Calu3 (cell line): ENCODE measurements at regions not wholly inside any gene's neighbourhood (a gene's known extent, or its start where the extent isn't known, plus 50 kb on each side); places are given as distances from the start of the nearest gene placed in this dataset.

Source experiments
- BruUV-seq: library from RNA; stranded (reverse); fragments of 400-500 nt; replicated peaks from 2 replicates; lab custom pipeline; 2021; lab: Mats Ljungman, UMichigan
- CTCF ChIA-PET: fragments of 300-600 bp; sonication (Branson Sonifier 250); formaldehyde crosslinking; loops from one replicate; lab custom pipeline; 2022; ENCODE audit warnings: antibody characterized with exemption; lab: Charles Lee
- DNase-seq: peaks from one replicate; pipeline ENCODE4 v3.0.0; 2022
- H3K27ac Mint-ChIP-seq: one replicate; pipeline ENCODE4 v1.8.0; 2022; ENCODE audit warnings: mixed read lengths; ENCODE audit not compliant: unreplicated experiment
- H3K27me3 Mint-ChIP-seq: one replicate; pipeline ENCODE4 v1.8.0; 2022; ENCODE audit warnings: mixed read lengths; ENCODE audit not compliant: unreplicated experiment
- H3K36me3 Mint-ChIP-seq: one replicate; pipeline ENCODE4 v1.8.0; 2022; ENCODE audit warnings: mild to moderate bottlenecking, moderate library complexity, mixed read lengths; ENCODE audit not compliant: insufficient read depth, unreplicated experiment
- H3K4me1 Mint-ChIP-seq: one replicate; pipeline ENCODE4 v1.8.0; 2022; ENCODE audit warnings: mild to moderate bottlenecking, low read depth, mixed read lengths; ENCODE audit not compliant: unreplicated experiment
- H3K4me3 Mint-ChIP-seq: one replicate; pipeline ENCODE4 v1.8.0; 2022; ENCODE audit warnings: mild to moderate bottlenecking, low read depth, moderate library complexity, mixed read lengths; ENCODE audit not compliant: unreplicated experiment
- H3K9me3 Mint-ChIP-seq: one replicate; pipeline ENCODE4 v1.8.0; 2022; ENCODE audit warnings: low read depth, mixed read lengths; ENCODE audit not compliant: unreplicated experiment
- intact Hi-C: fragments of 100-400 bp; cut with micrococcal nuclease; formaldehyde crosslinking; loops from one replicate; pipeline ENCODE4 v1.10.0; 2022; ENCODE audit not compliant: unreplicated experiment
- TF ChIP-seq, protein P1 (sequence below): fragments of 200-600 bp; IDR thresholded peaks from one replicate; pipeline ENCODE4 v1.8.0; 2022; ENCODE audit warnings: antibody characterized with exemption; ENCODE audit not compliant: unreplicated experiment

DNA sequence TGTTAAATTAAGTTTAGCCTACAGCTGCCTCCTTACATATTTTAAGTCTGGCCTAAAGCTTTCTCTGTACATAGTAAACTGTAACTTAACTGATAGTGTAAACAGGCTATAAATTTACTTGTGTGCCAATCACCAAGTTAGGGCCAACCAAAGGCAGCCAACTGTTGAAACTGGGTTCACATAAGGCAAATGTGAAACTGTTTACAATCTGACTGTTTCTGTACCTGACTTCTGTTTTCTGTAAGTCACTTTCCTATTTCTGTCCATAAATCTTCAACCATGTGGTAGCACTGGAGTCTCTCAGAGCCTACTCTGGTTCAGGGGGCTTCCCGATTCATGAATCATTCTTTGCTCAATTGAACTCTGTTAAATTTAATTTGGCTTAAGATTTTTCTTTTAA is 103.1 kb downstream of the RAP2A start:
- no peak overlapping the region for H3K27ac Mint-ChIP-seq
- H3K36me3 Mint-ChIP-seq, result no peaks in the 10 kb centered on the region
- no peak overlapping the region for H3K4me3 Mint-ChIP-seq
- no peak for DNase-seq
- no peaks in the 10 kb centered on the region for H3K9me3 Mint-ChIP-seq
- intact Hi-C loops, result no loop called here
- TF ChIP-seq, protein P1, sequence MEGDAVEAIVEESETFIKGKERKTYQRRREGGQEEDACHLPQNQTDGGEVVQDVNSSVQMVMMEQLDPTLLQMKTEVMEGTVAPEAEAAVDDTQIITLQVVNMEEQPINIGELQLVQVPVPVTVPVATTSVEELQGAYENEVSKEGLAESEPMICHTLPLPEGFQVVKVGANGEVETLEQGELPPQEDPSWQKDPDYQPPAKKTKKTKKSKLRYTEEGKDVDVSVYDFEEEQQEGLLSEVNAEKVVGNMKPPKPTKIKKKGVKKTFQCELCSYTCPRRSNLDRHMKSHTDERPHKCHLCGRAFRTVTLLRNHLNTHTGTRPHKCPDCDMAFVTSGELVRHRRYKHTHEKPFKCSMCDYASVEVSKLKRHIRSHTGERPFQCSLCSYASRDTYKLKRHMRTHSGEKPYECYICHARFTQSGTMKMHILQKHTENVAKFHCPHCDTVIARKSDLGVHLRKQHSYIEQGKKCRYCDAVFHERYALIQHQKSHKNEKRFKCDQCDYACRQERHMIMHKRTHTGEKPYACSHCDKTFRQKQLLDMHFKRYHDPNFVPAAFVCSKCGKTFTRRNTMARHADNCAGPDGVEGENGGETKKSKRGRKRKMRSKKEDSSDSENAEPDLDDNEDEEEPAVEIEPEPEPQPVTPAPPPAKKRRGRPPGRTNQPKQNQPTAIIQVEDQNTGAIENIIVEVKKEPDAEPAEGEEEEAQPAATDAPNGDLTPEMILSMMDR, result no peak
- no peaks in the 10 kb centered on the region for H3K27me3 Mint-ChIP-seq
- no TSS peak for BruUV-seq
- no peaks in the 10 kb centered on the region for H3K4me1 Mint-ChIP-seq
- CTCF ChIA-PET, result no interaction called here

DNA sequence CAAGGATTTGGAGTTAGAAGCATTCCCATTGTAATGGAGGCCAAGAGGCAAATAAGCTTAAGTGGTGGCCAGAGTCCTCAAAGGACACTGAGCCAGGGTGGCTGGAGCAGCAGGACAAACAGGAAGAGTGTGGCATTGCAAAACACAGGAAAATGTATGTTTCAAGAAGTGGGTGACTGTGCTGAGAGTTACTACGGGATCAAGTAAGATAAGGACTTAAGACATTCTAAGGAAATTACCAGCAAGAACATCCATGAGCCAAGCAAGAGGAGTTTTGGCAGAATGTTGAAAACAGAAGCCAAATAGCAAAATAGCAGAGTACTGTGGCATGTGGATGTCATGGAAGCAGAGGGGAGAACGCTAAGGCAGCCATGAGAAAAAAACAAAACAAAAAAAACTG is 104.2 kb downstream of the RAP2A start:
- H3K36me3 Mint-ChIP-seq, result no peaks in the 10 kb centered on the region
- CTCF ChIA-PET, result no interaction called here

DNA sequence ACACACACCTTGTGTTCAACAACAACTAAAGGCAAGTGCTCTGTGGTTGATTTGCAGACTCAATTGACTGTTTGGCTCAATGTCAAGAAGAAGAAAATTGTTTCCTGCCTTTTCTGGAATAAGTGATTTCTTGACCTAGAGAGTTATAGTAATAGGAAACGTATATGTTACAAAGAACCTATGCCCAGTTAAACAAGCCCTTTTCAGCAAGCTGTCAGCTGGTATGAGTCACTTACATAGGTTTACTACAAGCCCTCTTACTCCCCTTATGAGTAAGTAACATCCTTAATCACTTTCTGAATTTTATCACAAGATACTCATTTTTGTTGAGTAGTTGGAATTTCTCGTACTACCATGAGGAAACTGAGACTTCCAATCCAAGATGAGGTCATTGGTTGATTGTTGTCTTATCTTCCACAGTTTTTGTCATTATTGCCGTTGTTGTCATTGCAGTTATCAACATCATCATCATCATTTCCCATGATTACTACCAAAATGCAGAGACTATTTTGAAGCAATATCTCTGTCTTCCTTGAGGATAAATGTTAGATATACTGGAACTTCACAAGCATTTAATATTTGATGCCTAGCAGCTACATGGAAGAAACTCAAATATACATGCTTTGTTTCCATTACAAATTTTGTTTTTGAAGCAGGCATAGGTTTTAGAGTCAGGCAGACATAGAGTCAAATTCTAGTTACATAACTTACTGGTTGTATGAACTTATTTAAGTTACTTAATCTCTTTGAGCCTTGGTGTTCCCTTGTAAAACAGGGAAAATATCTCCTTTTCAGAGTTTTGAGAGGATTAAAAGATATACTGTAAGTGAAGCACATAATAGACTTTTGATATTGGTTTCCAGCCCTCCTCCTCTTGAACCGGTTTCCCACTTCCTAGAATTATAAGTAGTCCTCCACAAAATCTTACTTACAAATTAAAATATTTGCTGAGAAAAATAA is 106.0 kb downstream of the RAP2A start:
- DNase-seq, result no peak
- no peaks in the 10 kb centered on the region for H3K27me3 Mint-ChIP-seq
- CTCF ChIA-PET, result no interaction called here
- TF ChIP-seq, protein P1, result no peak
- H3K27ac Mint-ChIP-seq, result no peak overlapping the region
- no peaks in the 10 kb centered on the region for H3K4me1 Mint-ChIP-seq
- no peaks in the 10 kb centered on the region for H3K9me3 Mint-ChIP-seq
- no peak overlapping the region for H3K4me3 Mint-ChIP-seq
- BruUV-seq, result no TSS peak
- H3K36me3 Mint-ChIP-seq, result no peaks in the 10 kb centered on the region
- intact Hi-C loops, result no loop called here

More for the DNA sequence above, 104.2 kb downstream of the RAP2A start:
- intact Hi-C loops, result no loop called here
- DNase-seq, result no peak
- no peaks in the 10 kb centered on the region for H3K27me3 Mint-ChIP-seq
- TF ChIP-seq, protein P1, result no peak
- no peaks in the 10 kb centered on the region for H3K4me1 Mint-ChIP-seq
- H3K4me3 Mint-ChIP-seq, result no peak overlapping the region
- no TSS peak for BruUV-seq
- no peak overlapping the region for H3K27ac Mint-ChIP-seq
- no peaks in the 10 kb centered on the region for H3K9me3 Mint-ChIP-seq

DNA sequence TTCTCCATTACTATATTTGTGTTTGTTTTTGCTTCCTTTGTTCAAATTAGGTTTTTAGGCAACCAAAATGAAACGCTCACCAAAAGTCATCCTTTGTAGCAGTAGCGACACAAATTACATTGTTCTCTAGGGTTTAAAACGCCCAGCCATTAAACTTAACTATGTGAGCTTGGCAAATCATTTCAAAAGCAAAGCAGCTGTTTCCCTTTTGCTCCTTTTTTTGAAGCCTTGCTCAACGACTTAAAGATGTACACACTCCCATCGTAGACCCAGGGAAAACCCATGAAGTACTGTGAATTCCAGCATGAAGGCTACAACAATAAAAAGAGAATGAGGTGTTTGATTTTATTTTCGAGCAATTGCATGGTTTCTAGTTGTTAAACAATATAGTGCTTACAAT is 106.7 kb downstream of the RAP2A start:
- H3K36me3 Mint-ChIP-seq, result no peaks in the 10 kb centered on the region
- no peaks in the 10 kb centered on the region for H3K27me3 Mint-ChIP-seq
- H3K4me1 Mint-ChIP-seq, result no peaks in the 10 kb centered on the region
- TF ChIP-seq, protein P1, result no peak
- intact Hi-C loops, result no loop called here
- no peak overlapping the region for H3K27ac Mint-ChIP-seq
- no peak for DNase-seq
- no TSS peak for BruUV-seq
- H3K4me3 Mint-ChIP-seq, result no peak overlapping the region
- H3K9me3 Mint-ChIP-seq, result no peaks in the 10 kb centered on the region
- CTCF ChIA-PET, result no interaction called here
